ENCODE measurements at regions not wholly inside any gene's neighbourhood (a gene's known extent, or its start where the extent isn't known, plus 50 kb on each side); places are given as distances from the start of the nearest gene placed in this dataset.
A peak's percentile ranks its signal among the peaks of the same experiment; 100 is the strongest.

- FAIRE-seq (no peak), DNase-seq (ENCODE audit: low spot score) (no peak)
Observed at GRCh38 chr22:48704335-48704734, 1123.3 kb downstream of the BRD1 start.

- FAIRE-seq = no peak
Observed at GRCh38 chr22:48703265-48703941, 1124.3 kb downstream of the BRD1 start.

GRCh38 chr22:48702573-48703264 lies 1125.0 kb downstream of the BRD1 start:
- DNase-seq (ENCODE audit: low spot score) = peak; percentile 77
- peak; percentile 98 for FAIRE-seq

More at GRCh38 chr22:48703265-48703941, 1124.3 kb downstream of the BRD1 start:
- DNase-seq (ENCODE audit: low spot score) = no peak

GRCh38 chr22:48701296-48702030 lies 1126.2 kb downstream of the BRD1 start:
- no peak for FAIRE-seq
- no peak for DNase-seq (ENCODE audit: low spot score)

GRCh38 chr22:48700566-48701295 lies 1126.9 kb downstream of the BRD1 start:
- DNase-seq (ENCODE audit: low spot score) = no peak
- FAIRE-seq = no peak

- FAIRE-seq = no peak
Observed at GRCh38 chr22:48700180-48700565, 1127.5 kb downstream of the BRD1 start.

GRCh38 chr22:48699511-48699910 lies 1128.2 kb downstream of the BRD1 start:
- DNase-seq (ENCODE audit: low spot score) (no peak), FAIRE-seq (no peak)

More at GRCh38 chr22:48700180-48700565, 1127.5 kb downstream of the BRD1 start:
- no peak for DNase-seq (ENCODE audit: low spot score)

GRCh38 chr22:48698618-48699017 lies 1129.1 kb downstream of the BRD1 start:
- FAIRE-seq (no peak), DNase-seq (ENCODE audit: low spot score) (no peak)

GRCh38 chr22:48697694-48698276 lies 1129.9 kb downstream of the BRD1 start:
- DNase-seq (ENCODE audit: low spot score) = no peak
- no peak for FAIRE-seq

GRCh38 chr22:48697223-48697622 lies 1130.5 kb downstream of the BRD1 start:
- FAIRE-seq = peak; percentile 99

GRCh38 chr22:48696371-48696770 lies 1131.3 kb downstream of the BRD1 start:
- FAIRE-seq (no peak), DNase-seq (ENCODE audit: low spot score) (no peak)

More at GRCh38 chr22:48697223-48697622, 1130.5 kb downstream of the BRD1 start:
- DNase-seq (ENCODE audit: low spot score) = no peak

- FAIRE-seq (no peak), DNase-seq (ENCODE audit: low spot score) (no peak)
Observed at GRCh38 chr22:48695731-48696305, 1131.9 kb downstream of the BRD1 start.

- FAIRE-seq (no peak), DNase-seq (ENCODE audit: low spot score) (no peak)
Observed at GRCh38 chr22:48695251-48695650, 1132.4 kb downstream of the BRD1 start.

GRCh38 chr22:48694296-48694883 lies 1133.3 kb downstream of the BRD1 start:
- no peak for DNase-seq (ENCODE audit: low spot score)
- no peak for FAIRE-seq

- DNase-seq (ENCODE audit: low spot score) (no peak), FAIRE-seq (no peak)
Observed at GRCh38 chr22:48693377-48694135, 1134.1 kb downstream of the BRD1 start.

GRCh38 chr22:48692734-48693376 lies 1134.8 kb downstream of the BRD1 start:
- DNase-seq (ENCODE audit: low spot score) (no peak), FAIRE-seq (peak; percentile 35)

GRCh38 chr22:48691431-48691851 lies 1136.2 kb downstream of the BRD1 start:
- no peak for FAIRE-seq

GRCh38 chr22:48690583-48691317 lies 1136.9 kb downstream of the BRD1 start:
- FAIRE-seq (no peak), DNase-seq (ENCODE audit: low spot score) (no peak)

More at GRCh38 chr22:48691431-48691851, 1136.2 kb downstream of the BRD1 start:
- DNase-seq (ENCODE audit: low spot score) = no peak
